Sigmoid colon (tissue), 6 donors: ENCODE measurements at regions not wholly inside any gene's neighbourhood (a gene's known extent, or its start where the extent isn't known, plus 50 kb on each side); places are given as distances from the start of the nearest gene placed in this dataset.

Experiments
- DNase-seq: peaks from one replicate; pipeline ENCODE4 v3.0.0-alpha.2; 2019
- H3K27ac ChIP-seq, 4 donors: fragments of 200-600 bp; sonication (generic); one replicate each; pipeline ENCODE4 v1.5.1; 2016 to 2019; ENCODE audit warnings: mild to moderate bottlenecking in 1 of 4
- H3K27me3 ChIP-seq, 3 donors: fragments of 200-600 bp; sonication (generic); one replicate each; pipeline ENCODE4 v1.5.1; 2019; ENCODE audit warnings: mild to moderate bottlenecking in 1 of 3
- H3K36me3 ChIP-seq, 4 donors: fragments of 200-600 bp; sonication (generic); one replicate each; pipeline ENCODE4 v1.5.1; 2016 to 2019
- H3K4me1 ChIP-seq, 4 donors: fragments of 200-600 bp; sonication (generic); one replicate each; pipeline ENCODE4 v1.5.1; 2017 to 2019
- H3K4me3 ChIP-seq, 4 donors: fragments of 200-600 bp; sonication (generic); one replicate each; pipeline ENCODE4 v1.5.1; 2017 to 2019; ENCODE audit warnings: mild to moderate bottlenecking in 2 of 4, moderate library complexity in 1 of 4
- H3K9me3 ChIP-seq, 4 donors: fragments of 200-600 bp in 3 of 4; sonication (generic) in 3 of 4; one replicate each; pipeline versions ENCODE4 v1.5.1 to v1.6.1; 2013 to 2019
- CTCF ChIP-seq, 4 experiments: fragments of 450-650 bp in 3 of 4; fragments of 200-600 bp in 1 of 4; IDR thresholded peaks; one replicate each; pipeline ENCODE4 v1.5.1; 2016 to 2019; ENCODE audit warnings: antibody characterized with exemption in 4 of 4, mild to moderate bottlenecking in 3 of 4, moderate library complexity in 2 of 4
- EP300 ChIP-seq, 4 donors: sonication (generic); formaldehyde crosslinking; IDR thresholded peaks; one replicate each; pipeline ENCODE4 v1.6.1; 2017; ENCODE audit warnings: antibody characterized with exemption in 4 of 4
- POLR2A ChIP-seq, 2 donors: fragments of 450-650 bp; IDR thresholded peaks; one replicate each; pipeline ENCODE4 v1.6.1; 2016; ENCODE audit warnings: antibody characterized with exemption in 2 of 2, mild to moderate bottlenecking in 2 of 2, moderate library complexity in 2 of 2
- POLR2AphosphoS5 ChIP-seq, 4 donors: sonication (generic); formaldehyde crosslinking; IDR thresholded peaks; one replicate each; pipeline ENCODE4 v1.6.1; 2017; ENCODE audit warnings: antibody characterized with exemption in 4 of 4
- WGBS, 2 donors: extraction: QIAGEN DNeasy Blood & Tissue Kit; methylation state at CpG; one replicate each; pipeline ENCODE4 v1.1.7; 2013; 5-methylcytosine and 5-hydroxymethylcytosine counted together
- intact Hi-C: fragments of 100-400 bp; cut with DNase I; formaldehyde crosslinking; loops from one replicate; pipeline ENCODE4 v1.15.1; 2023
- donor health status: healthy with polysubstance abuse.
- donor health status: healthy.

- Histone ChIP-seq H3K4me1 (no peaks in the 10 kb centered on the region), H3K27me3 (no peaks in the 10 kb centered on the region), H3K36me3 (no peaks in the 10 kb centered on the region), H3K27ac (no peak overlapping the region), H3K4me3 (no peak overlapping the region), H3K9me3 (peaks cover 0 to 4% (median 0%) of the 10 kb centered on the region in 4 donors)
- intact Hi-C loops, result no loop called here
- no peak for DNase-seq
- no peak for TF ChIP-seq POLR2AphosphoS5 (IDR thresholded peaks at IDR 0.05)
- no peak for TF ChIP-seq POLR2A (IDR thresholded peaks at IDR 0.05)
- TF ChIP-seq EP300 (IDR thresholded peaks at IDR 0.05), result no peak
- TF ChIP-seq CTCF (IDR thresholded peaks at IDR 0.05), result no peak
- 48 to 83% methylated on average over 2 of the region's 2 CpGs for WGBS, 2 donors
Measured at GRCh38 chr10:118220346-118220850, 121.7 kb downstream of the FAM204A start.

DNA sequence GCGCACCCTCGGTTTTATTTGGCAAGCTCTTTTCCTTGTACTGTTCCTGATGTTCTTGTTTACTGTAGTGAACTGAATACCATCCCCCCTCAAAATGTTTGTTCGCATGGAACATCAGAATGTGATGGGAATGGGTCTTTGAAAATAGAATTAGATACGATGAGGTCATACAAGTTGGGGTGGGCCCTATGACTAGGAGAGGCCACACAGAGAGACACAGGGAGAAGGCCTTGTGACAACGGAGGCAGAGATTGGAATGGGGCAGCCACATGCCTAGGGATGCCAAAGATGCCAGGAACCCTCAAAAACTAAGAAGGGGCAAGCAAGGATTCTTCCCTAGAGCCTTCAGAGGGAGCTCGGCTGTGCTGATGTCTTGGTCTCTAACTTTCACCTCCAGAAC lies 123.6 kb downstream of the FAM204A start:
- 92 to 95% methylated on average over 6 of the region's 6 CpGs for WGBS, 2 donors
- Histone ChIP-seq H3K36me3 (no peaks in the 10 kb centered on the region), H3K4me3 (no peak overlapping the region), H3K9me3 (no peaks in the 10 kb centered on the region), H3K4me1 (no peaks in the 10 kb centered on the region), H3K27me3 (no peaks in the 10 kb centered on the region), H3K27ac (no peak overlapping the region)
- TF ChIP-seq POLR2AphosphoS5 (IDR thresholded peaks at IDR 0.05), result no peak
- TF ChIP-seq EP300 (IDR thresholded peaks at IDR 0.05), result no peak
- TF ChIP-seq CTCF (IDR thresholded peaks at IDR 0.05), result no peak
- intact Hi-C loops, result no loop called here
- no peak for DNase-seq

- no peaks in the 10 kb centered on the region for H3K4me1 ChIP-seq
- no peaks in the 10 kb centered on the region for H3K36me3 ChIP-seq
- intact Hi-C loops, result no loop called here
- H3K4me3 ChIP-seq, result no peak overlapping the region
- no peak for TF ChIP-seq CTCF (IDR thresholded peaks at IDR 0.05)
- no peak for TF ChIP-seq EP300 (IDR thresholded peaks at IDR 0.05)
- TF ChIP-seq POLR2A (IDR thresholded peaks at IDR 0.05), result no peak
- no peak for TF ChIP-seq POLR2AphosphoS5 (IDR thresholded peaks at IDR 0.05)
- no peaks in the 10 kb centered on the region for H3K27me3 ChIP-seq
- no peaks in the 10 kb centered on the region for H3K9me3 ChIP-seq
- no peak for DNase-seq
- 73 to 80% methylated on average over 3 of the region's 3 CpGs for WGBS, 2 donors
- H3K27ac ChIP-seq, result no peak overlapping the region
Measured at GRCh38 chr10:118216571-118217170, 125.5 kb downstream of the FAM204A start.

GRCh38 chr10:118216020-118216419 lies 126.1 kb downstream of the FAM204A start:
- TF ChIP-seq EP300 (IDR thresholded peaks at IDR 0.05) (no peak), POLR2AphosphoS5 (IDR thresholded peaks at IDR 0.05) (no peak), CTCF (IDR thresholded peaks at IDR 0.05) (no peak), POLR2A (IDR thresholded peaks at IDR 0.05) (no peak)
- no peak overlapping the region for H3K4me3 ChIP-seq
- no peak for DNase-seq
- H3K27ac ChIP-seq, result no peak overlapping the region
- no peaks in the 10 kb centered on the region for H3K27me3 ChIP-seq
- no peaks in the 10 kb centered on the region for H3K9me3 ChIP-seq
- no peaks in the 10 kb centered on the region for H3K36me3 ChIP-seq
- no peaks in the 10 kb centered on the region for H3K4me1 ChIP-seq
- intact Hi-C loops, result no loop called here
- 76 to 84% methylated on average over 6 of the region's 6 CpGs for WGBS, 2 donors

DNA sequence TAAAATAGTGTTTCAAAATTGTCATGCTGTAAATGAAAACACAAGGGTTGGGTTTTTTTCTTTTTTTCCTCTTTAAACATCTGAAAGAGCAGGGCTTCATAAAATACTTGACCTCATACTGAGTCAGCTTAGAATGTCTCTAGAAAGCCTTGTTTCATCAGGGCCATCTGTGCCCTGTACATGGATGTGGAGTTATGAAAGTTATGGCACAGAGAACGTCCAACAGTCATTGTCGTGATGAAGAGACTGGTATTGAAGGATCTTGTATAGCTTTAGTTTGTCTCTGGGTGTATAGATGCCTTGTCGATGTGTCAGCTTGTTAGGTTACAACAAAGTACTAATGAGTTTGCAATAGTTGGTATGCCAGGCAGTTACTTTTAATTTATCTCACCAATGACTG lies 127.3 kb downstream of the FAM204A start:
- no peaks in the 10 kb centered on the region for H3K36me3 ChIP-seq
- DNase-seq, result no peak
- TF ChIP-seq EP300 (IDR thresholded peaks at IDR 0.05), result no peak
- no peaks in the 10 kb centered on the region for H3K4me1 ChIP-seq
- no peak overlapping the region for H3K4me3 ChIP-seq
- WGBS, 2 donors, result 87 to 93% methylated on average over 3 of the region's 3 CpGs
- no peak overlapping the region for H3K27ac ChIP-seq
- H3K27me3 ChIP-seq, result no peaks in the 10 kb centered on the region
- intact Hi-C loops, result no loop called here
- no peaks in the 10 kb centered on the region for H3K9me3 ChIP-seq
